GM21390 (cell line): ENCODE measurements at regions not wholly inside any gene's neighbourhood (a gene's known extent, or its start where the extent isn't known, plus 50 kb on each side); places are given as distances from the start of the nearest gene placed in this dataset.
"Not testable (repeated sequence)": the region's sequence is repeated elsewhere in the genome, so short reads cannot be mapped to it uniquely, and the experiment has no call there.

ENCODE experiments used
- ATAC-seq: cut with Tn5 transposase; IDR thresholded peaks from one replicate; pipeline ENCODE4 v1.9.1; 2021; ENCODE audit not compliant: unreplicated experiment

DNA sequence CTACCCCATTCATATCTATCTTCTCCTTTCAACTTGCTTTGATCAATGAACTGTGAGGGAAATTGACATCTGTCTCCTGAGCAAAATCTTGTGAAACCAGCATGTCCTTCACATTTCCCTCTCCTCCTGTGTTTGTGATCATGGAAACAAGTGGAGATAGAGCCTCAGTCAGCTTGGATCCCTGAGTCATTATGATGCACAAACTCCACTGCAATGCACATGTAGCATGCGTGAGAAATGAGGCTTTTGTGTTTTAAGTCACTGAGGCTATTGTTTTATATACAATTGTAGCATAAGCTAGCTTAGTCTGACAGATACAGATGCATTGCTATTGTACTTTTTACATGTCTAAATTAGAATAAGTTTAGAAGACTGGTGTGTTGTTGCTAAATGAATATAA, 85.2 kb upstream of the HNMT start:
- ATAC-seq: no peak

- no peak for ATAC-seq
Measured at GRCh38 chr2:137881711-137882110, 82.6 kb upstream of the HNMT start.

DNA sequence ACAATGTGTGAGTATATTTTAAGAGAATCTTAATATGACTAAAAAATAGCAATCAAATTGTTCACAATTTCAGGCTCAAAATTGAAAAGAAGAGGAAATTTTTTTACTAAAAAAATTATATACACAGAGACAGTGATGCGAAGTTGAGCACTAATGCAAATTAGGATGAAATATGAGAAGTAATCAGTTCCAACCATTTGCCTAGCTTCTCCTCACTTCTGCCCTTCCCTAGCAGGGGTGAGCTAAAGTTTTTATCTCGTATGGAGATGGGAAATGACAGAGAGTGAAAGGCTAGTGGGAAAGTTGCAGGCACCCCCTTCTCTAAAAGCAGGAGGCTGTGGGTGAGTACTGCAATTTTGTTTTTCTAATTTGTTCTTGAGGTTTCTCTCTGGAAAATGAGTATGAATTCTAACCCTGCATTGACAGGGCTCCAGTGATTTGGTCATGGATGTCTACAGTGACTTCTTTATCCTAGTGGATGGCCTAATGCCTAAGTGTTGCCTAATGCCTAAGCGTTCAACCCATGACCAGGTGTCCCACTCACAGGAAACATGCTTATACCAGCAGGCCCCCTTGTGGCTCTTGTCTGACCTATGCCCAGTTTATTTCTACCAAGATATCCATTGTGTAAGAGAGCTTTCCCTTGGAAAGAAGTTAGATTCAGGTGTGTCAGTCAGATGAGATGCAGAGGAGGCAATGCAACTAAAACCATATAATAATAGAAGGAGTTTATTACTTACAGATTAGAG, 78.0 kb upstream of the HNMT start:
- no peak for ATAC-seq

GRCh38 chr2:137888845-137889244, 75.4 kb upstream of the HNMT start:
- ATAC-seq: no peak

GRCh38 chr2:137892739-137893138, 71.5 kb upstream of the HNMT start:
- no peak for ATAC-seq

GRCh38 chr2:137893145-137893544, 71.1 kb upstream of the HNMT start:
- ATAC-seq: no peak

- ATAC-seq: no peak
Measured at GRCh38 chr2:137896467-137896866, 67.8 kb upstream of the HNMT start.

DNA sequence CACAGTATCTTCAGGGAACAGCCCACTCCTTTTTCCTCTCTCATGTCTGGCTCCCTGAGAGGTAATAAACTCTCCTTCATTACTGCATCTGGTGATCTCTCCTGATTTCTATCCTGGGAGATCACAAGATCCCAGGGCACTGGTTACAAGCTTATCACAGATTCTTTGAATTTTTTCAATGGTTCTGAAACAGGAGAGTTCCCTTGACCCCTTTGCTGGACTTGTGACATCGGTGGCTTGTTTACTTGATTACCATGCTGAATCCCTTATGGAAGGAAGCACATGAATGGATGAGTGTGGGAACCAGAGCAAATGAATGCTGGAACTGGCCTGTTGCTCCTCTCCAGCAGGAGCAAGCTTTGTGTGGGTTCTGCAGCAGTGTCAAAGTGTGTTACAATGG, 67.2 kb upstream of the HNMT start:
- no peak for ATAC-seq

GRCh38 chr2:137900421-137901141, 63.7 kb upstream of the HNMT start:
- no peak for ATAC-seq

DNA sequence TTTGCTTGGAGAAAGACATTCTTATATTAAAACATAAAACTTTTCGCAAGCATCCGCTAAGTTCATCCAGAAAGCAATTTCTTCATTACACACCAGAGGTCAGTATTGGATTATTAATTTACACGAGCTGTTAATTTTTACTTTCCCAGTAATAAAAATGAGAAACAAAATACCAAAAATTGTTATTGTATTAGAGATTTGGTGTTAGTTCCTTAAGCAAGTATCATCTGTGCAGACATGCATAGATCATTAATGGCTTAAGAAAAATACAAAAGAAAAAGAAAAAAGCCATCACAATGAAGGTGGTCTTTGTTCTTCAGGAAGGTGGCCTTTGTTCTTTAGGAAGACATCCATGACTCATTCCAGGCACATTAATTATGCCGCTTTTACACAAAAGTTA, 53.6 kb upstream of the HNMT start:
- no peak for ATAC-seq

DNA sequence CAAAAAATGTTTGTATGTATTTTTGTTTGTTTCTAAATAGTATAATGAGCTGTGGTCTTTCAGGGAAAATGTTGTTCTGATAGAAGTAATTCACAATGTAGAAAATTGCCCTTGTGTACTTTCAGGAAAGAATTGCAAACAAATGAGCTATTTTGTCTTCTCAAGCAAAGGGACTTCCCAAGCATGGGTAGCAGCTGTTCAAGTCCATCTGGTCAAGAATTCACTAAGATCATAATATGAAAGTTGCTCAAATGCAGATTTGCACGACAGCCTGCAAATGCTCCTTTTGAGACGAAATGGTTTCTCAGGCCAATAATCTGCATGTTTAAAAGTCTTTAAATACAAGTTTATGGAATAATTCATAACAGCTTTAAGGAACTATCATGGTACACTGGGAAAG, 51.9 kb upstream of the HNMT start:
- no peak for ATAC-seq

DNA sequence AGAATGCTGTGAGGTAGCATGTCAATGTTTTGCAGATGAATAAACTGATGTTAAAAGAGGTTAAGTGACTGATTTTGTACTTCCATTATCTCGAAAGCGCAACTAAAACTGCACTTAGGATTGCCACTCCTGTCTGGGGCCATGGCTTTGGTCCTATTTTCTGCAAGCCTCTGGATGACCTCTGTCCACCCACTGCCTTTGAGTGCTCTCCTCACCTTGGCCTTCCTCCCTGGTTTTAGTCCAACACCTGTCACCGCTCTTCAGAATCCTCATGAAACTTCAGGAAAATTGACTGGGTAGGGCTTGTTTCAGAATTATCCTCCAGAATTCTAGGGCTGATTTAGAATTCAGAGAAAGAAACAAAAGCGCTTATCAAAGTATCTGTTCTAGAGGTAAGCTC, 51.1 kb upstream of the HNMT start:
- ATAC-seq: no peak

- not testable (repeated sequence) for ATAC-seq
Measured at GRCh38 chr2:137913648-137914047, 50.6 kb upstream of the HNMT start.
